ENCODE measurements at regions not wholly inside any gene's neighbourhood (a gene's known extent, or its start where the extent isn't known, plus 50 kb on each side); places are given as distances from the start of the nearest gene placed in this dataset.

DNA sequence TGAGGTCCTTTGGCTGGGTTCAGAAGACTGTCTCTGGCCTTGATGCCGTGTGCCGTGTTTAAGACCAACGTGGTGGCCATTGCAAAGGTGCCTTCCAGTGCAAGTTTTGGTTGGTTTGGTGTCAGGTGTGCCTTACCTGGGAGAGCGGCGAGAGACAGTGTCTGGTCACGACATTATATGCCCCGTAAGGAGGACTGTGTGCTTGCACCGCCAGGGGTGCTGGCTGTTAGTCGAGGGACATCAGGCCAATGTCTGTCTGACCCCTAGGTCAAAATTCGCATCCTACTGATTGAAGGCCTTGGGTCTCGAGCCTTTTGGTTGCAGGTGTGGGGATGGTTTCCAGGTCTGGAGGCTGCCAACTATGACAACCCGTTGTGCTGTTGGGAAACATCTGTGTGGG lies 111.9 kb downstream of the SNRPN start:
- Histone ChIP-seq H3K4me3 (replicated peaks; ENCODE audit: insufficient read depth, low read length) (no peak overlapping the region), H3K27me3 (ENCODE audit: insufficient read depth, poor library complexity, severe bottlenecking) (no peaks in the 10 kb centered on the region), H3K27ac (replicated peaks) (no peak overlapping the region)
- DNase-seq (ENCODE audit: low read depth in 1 of 2, low spot score in 1 of 2), result no peak
- TF ChIP-seq POLR2AphosphoS5 (IDR thresholded peaks at IDR 0.05; ENCODE audit: low read depth), result no peak
- TF ChIP-seq, protein P1, sequence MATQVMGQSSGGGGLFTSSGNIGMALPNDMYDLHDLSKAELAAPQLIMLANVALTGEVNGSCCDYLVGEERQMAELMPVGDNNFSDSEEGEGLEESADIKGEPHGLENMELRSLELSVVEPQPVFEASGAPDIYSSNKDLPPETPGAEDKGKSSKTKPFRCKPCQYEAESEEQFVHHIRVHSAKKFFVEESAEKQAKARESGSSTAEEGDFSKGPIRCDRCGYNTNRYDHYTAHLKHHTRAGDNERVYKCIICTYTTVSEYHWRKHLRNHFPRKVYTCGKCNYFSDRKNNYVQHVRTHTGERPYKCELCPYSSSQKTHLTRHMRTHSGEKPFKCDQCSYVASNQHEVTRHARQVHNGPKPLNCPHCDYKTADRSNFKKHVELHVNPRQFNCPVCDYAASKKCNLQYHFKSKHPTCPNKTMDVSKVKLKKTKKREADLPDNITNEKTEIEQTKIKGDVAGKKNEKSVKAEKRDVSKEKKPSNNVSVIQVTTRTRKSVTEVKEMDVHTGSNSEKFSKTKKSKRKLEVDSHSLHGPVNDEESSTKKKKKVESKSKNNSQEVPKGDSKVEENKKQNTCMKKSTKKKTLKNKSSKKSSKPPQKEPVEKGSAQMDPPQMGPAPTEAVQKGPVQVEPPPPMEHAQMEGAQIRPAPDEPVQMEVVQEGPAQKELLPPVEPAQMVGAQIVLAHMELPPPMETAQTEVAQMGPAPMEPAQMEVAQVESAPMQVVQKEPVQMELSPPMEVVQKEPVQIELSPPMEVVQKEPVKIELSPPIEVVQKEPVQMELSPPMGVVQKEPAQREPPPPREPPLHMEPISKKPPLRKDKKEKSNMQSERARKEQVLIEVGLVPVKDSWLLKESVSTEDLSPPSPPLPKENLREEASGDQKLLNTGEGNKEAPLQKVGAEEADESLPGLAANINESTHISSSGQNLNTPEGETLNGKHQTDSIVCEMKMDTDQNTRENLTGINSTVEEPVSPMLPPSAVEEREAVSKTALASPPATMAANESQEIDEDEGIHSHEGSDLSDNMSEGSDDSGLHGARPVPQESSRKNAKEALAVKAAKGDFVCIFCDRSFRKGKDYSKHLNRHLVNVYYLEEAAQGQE (IDR thresholded peaks at IDR 0.05; ENCODE audit: insufficient replicate concordance, low read depth), result no peak
- TF ChIP-seq GABPA (IDR thresholded peaks at IDR 0.05; ENCODE audit: low read depth), result no peak
- TF ChIP-seq CTCF (IDR thresholded peaks at IDR 0.05; ENCODE audit: insufficient read depth, low read length), result no peak
- TF ChIP-seq SPI1 (IDR thresholded peaks at IDR 0.05; ENCODE audit: borderline replicate concordance, low read depth), result no peak

DNA sequence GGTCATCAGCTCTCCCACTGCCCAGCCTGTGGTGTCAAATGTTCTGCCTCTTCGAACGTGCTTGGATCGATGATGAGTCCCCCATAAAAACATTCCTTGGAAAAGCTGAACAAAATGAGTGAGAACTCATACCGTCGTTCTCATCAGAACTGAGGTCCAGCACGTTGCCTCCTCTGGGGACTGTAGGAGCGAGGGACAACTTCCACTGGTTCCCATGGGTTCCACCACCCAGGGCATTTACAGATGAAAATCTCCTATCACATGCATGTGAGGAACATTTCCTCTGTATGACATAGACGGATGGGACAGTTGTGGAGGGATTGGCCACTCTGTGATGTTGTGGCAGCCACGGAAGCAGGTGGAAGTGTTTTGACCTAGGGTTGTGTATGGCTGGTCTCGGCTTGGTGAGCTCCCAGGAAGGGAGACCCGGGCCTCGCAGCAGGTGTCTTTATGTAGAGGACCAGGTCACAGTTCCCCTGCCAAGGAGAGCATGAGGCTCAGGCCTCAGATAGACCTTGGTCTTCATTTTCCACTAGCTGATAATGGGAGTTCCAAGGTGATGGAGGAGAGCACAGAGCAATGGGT lies 113.0 kb downstream of the SNRPN start:
- H3K27ac ChIP-seq (replicated peaks), result no peak overlapping the region
- H3K4me3 ChIP-seq (replicated peaks; ENCODE audit: insufficient read depth, low read length), result no peak overlapping the region
- TF ChIP-seq, protein P1 (IDR thresholded peaks at IDR 0.05; ENCODE audit: insufficient replicate concordance, low read depth), result no peak
- no peak for TF ChIP-seq GABPA (IDR thresholded peaks at IDR 0.05; ENCODE audit: low read depth)
- TF ChIP-seq POLR2AphosphoS5 (IDR thresholded peaks at IDR 0.05; ENCODE audit: low read depth), result no peak
- TF ChIP-seq CTCF (IDR thresholded peaks at IDR 0.05; ENCODE audit: insufficient read depth, low read length), result no peak
- TF ChIP-seq SPI1 (IDR thresholded peaks at IDR 0.05; ENCODE audit: borderline replicate concordance, low read depth), result no peak
- no peaks in the 10 kb centered on the region for H3K27me3 ChIP-seq (ENCODE audit: insufficient read depth, poor library complexity, severe bottlenecking)
- no peak for DNase-seq (ENCODE audit: low read depth in 1 of 2, low spot score in 1 of 2)

DNA sequence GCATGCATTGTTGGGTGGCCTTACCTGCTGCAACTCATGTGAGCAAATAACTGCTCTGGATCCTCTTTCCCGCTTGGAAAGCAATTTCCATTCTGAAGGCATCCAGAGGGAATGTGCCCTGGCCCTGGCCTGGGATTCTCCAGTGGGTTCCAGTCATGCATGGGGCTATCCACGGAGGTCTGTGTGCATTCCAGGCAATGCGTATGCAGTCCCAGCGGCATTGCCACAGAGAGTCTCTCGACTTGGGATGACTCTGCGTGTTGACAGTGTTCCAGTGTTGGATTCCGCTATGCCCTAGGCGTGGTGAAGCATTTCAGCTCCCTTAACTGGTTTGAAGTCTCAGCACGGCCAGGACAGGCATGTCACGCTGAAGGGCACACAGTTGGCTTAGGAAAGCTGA lies 113.9 kb downstream of the SNRPN start:
- Histone ChIP-seq H3K27me3 (ENCODE audit: insufficient read depth, poor library complexity, severe bottlenecking) (no peaks in the 10 kb centered on the region), H3K27ac (replicated peaks) (no peak overlapping the region), H3K4me3 (replicated peaks; ENCODE audit: insufficient read depth, low read length) (no peak overlapping the region)
- DNase-seq (ENCODE audit: low read depth in 1 of 2, low spot score in 1 of 2), result no peak
- TF ChIP-seq CTCF (IDR thresholded peaks at IDR 0.05; ENCODE audit: insufficient read depth, low read length), result no peak
- TF ChIP-seq, protein P1 (IDR thresholded peaks at IDR 0.05; ENCODE audit: insufficient replicate concordance, low read depth), result no peak
- TF ChIP-seq SPI1 (IDR thresholded peaks at IDR 0.05; ENCODE audit: borderline replicate concordance, low read depth), result no peak
- no peak for TF ChIP-seq GABPA (IDR thresholded peaks at IDR 0.05; ENCODE audit: low read depth)
- TF ChIP-seq POLR2AphosphoS5 (IDR thresholded peaks at IDR 0.05; ENCODE audit: low read depth), result no peak

Measured in HL-60 (cell line).